ENCODE measurements at regions not wholly inside any gene's neighbourhood (a gene's known extent, or its start where the extent isn't known, plus 50 kb on each side); places are given as distances from the start of the nearest gene placed in this dataset.
A peak's percentile ranks its signal among the peaks of the same experiment; 100 is the strongest.

DNA sequence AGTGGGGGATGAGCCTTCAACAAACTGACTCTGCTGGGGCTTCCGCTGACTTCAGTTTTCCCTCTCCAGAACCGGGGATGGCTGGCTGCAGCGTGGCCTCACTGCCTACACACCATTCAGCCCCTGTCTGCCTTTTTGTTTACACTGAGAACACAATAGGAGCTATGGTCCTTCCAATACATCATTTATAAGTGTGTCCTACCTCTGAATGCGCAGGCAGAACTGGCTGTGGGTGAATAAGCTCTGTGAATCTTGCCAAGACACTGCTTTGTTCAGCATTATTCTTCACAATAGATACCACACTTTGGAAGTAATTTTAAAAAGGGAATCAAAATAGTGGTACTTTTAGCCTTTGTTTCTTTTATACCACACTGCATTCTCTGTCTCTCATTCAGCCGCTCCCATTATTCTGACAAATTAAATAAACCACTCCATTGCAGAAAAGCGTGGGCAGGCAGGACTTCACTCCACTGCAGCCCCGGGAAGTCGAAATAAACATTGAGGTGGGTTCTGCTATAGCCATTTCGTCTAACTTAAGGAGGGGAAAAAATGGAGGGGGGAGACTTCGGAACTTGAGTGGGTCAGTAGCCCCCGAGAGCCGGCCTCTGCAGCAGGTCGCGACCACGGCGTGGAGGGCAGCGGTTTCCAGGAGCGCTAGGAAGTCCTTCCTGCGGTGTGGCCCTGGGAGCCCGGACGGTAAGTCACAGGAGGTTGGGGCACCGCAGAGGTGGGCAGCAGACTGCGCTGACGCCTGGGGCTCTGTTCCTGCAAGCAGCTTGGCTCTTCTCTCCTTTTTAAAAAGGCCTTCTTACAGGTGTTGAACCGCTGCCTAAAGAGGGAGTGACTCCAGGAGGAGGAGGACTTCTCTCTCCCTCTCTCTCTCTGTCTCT, 94.8 kb upstream of the SOX1 start:
- DNase-seq = peak; percentile 69

DNA sequence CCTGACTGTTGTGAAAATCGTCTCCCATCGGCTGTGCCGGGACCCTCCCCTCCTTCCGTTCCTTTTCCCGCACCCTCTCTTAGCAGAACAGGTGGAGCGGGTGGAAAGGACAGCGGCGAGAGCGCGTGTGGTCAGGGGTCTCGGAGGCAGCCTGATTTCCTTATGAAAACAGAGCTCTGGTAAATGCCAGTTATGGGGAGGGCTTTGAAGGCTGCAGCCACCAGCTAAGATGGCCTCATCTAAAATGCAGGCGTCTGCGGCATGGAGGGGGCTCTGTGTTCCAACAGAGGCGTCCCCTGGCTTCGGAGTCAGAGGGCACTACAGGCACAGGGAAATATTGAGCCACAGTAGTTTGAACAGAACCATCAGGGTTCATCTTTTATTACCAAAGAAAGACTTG, 93.8 kb upstream of the SOX1 start:
- no peak for DNase-seq

DNA sequence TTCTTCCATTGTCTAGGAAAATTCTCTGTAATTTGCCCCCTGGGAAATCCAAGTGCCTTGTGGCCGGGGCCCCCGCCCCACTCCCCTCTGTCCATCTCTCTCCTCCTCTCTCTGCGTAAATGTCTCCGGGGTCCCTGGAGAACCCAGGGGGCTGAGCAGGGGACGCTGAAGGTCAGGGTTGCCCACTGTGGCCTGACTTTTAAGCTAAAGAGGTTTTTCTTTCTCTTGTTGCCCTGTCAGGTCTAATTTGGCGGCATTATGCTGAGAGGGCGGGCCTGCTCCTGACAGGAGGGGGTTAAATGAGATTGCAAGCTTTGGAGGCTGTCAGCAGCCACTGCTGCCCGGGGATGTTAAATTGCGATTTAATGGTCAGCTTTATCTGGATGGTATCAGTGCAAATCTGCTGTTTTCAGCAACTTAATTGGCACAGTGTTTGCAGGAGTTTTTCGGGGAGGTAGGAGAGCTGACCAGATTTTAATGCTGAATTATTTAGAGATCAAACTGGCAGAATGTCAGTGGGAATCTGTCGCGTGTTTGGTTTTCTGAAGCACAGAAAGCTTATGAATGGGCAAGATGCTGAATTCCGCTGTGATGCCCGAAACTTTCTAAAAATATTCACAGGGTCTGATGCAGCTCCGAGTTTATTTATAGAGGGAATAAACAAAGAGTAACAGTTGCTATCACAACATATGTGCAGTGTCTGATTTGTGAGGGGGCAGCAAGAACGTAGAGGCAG, 93.2 kb upstream of the SOX1 start:
- DNase-seq = no peak

DNA sequence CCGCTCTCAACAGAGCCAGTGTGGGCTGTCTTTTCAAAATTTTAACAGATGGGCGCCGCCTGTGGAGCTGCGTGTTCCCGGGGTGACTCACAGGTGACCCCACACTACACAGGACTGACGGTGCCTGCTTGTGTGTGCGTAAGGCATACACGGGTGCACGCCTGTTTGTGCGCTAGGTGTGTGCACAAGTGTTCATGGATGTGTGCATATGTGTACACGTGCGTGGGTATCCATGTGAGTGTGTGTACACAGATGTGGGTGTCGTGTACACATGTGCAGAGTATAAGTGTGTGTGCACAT, 92.7 kb upstream of the SOX1 start:
- no peak for DNase-seq

DNA sequence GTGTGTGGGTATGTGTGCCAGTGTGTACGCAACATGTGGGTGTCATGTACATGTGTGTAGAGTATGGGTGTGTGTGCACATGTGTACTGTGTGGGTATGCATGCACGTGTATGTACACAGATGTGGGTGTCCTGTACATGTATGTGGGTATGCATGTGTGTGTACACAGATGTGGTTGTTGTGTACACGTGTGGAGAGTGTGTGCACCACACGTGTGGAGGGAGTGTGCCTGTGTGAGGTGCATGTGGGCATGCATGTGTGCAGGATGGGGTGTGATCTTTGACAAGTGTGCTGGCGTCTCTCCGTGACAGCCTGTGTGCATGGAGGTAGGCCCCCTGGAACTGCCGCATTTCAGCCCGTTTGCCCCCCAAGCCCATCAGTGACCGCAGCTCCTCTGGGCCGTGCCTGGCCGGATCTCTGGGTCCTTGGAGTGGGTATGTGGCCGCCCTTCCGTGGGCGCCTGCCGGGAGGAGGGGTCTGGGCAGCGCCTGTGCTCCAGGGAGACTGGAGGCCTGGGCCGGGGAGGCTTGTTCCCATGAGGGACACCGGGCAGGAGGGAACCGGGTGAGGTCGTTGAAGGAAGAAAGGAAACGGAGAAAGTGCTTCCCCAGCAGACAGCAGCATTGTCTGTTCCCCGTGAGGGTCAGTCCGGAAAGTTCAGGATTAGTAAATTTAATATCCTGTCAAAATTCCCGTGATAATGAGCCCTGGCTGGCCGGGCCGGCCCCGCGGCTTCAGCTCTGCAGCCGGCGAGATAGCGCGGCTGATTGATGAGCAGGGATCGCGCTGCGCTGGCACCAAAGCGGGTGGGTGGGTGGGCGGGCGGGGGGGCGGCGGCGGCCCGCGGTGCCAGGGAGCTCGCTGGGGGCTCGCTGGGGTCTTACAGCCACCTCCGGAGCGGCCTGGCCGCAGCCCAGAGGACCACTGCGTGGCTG, 91.1 kb upstream of the SOX1 start:
- DNase-seq = no peak

DNA sequence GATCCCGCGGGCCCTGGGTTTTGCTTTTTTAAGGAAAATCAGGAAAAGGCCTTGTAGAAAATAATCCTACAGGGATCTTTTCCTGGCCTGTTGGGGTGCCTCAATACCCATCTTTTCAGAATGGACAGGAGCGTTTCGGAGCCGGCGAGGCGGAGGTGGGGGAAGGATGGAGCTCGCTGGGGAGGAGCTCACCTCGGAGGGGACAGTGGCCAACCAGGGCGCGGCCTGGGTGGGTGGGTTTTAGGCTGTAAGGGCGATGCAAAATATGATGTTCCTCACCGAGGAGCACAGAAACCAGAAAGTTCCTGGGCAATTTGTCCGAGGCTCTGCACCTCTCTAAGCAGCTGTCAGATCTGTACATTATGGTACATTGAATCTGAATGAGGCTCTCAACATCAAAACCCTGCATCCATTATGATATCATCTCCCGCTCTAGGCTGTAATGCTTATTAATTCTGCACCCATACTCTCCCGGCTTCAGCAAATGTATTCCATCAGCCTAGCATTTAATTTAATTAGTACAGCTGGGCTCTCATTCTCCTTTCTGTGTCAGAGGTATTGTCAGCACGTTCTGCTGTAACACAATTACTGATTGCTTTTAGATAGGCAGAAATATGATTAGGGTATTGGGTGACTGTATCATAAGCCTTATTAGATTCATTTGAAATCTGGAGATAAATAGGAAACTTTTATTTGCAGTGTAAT, 90.3 kb upstream of the SOX1 start:
- peak; percentile 69 for DNase-seq

DNA sequence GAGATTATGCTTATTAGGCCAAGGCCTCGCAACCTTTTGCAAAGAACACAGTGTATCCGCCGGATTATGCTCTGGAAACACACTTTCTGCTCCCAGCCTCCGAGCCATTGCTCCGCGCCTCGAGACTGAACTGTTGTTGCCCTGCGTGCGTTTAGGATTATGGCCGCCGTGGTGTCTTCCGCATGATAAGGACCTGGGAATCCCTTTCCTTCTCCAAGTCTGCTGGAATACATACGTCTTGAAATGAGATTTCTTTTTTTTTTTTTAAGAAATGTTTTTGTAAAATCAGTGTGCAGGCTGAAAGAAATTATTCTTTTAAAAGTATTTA, 89.8 kb upstream of the SOX1 start:
- DNase-seq = no peak

DNA sequence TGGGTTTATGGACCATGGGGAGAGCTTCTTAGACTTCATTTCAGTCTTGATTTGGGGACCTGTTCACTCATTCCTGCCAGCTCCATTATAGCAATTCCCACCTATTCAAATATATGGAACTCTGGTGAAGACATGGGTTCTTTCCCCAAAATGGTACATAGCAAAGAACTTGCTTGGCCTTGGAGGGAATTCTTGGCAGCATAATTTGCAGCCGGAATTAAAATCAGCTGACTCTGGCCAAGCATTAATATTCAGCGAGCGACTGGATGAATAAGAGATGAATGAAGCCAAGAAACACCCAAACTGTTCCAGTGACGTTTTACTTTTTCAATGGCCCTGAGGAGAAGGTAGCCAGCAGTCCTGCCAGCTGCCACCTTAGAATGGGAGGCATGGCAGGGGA, 88.4 kb upstream of the SOX1 start:
- no peak for DNase-seq

DNA sequence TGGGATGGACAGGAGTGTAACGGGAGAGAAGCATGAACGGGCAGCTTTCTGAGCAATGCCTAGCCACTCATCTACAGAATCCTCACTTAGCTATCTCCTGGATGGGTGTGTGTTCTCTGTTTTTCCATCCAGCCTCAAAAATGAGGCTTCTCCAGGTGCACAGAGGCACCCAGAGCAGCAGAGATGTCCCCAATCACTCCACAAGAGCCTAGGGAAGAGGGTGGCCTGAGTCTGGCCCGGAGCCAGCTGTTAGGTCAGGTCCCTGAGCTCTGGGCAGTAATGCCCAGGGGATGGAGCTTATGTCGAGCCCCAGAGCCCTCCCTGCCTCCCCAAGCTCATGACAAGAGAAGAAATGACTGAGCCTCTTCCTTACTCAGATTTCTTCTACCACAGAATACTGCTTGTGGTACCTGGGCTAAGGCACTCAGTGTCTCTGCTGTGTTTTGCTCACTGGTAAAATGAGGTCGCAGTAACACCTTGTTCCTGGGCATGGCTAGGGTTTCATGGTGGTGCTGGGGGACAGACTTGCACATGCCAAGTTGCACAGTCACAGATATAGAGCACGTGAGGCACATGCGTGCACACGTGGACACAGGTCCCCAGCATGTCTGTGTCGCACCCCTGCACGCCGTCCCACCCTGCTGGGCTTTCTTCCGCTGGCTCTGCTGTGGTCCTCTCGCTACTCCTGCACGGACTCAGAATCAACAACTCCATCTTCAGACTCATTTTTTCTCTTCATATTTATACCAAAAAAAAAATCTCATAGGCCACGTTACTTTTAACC, 86.6 kb upstream of the SOX1 start:
- no peak for DNase-seq

DNA sequence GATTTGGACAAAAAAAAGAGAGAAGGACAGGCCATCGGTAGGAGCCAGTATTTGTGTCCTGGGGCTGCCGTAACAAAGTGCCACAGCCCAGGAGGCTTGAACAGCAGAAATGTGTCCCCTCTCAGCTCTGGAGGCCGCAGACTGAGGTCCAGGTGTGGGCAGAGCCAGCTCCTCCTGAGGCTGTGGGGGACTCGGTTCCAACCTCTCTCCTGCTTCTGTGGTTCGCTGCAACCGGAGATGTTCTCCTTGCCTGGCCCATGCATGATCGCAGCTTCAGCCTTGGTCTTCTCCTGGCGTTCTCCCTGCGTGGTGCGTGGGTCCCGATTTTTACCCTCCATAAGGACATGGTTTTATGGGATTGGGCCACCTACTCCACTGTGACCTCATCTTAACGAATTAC, 85.9 kb upstream of the SOX1 start:
- no peak for DNase-seq

DNA sequence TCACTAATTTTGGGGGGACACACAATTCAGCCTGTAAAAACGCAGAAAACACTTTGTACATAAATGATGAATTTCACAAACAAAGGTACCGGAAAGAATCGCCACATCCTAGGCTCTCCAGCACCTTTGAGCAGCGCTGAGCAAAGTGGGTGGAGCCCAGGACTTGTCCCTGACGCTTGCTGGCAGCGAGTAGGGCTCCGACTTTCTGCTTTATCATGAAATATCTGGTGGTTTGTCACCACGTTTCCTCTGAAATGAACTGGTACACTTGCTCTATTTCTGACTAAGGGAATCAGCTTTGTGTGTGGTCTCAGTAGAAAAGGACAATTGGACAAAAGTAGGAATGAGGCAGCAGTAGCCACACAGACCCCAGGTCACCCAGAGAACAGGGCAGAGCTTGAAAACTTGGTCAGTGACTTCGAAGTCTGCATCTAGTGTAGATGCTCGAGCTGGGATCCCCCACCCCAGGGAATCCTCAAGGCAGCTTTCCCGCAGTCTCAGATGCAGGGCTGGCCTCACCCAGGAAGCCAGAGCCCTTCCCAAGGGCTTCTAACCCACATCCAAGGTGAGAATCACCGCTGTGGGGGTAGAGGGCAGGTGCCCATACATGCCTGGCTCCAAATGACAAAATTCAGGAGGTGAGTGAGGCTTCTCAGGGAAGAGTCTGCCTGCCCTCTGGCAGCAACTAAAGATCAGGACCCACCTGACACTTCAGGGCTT, 85.3 kb upstream of the SOX1 start:
- DNase-seq = no peak

DNA sequence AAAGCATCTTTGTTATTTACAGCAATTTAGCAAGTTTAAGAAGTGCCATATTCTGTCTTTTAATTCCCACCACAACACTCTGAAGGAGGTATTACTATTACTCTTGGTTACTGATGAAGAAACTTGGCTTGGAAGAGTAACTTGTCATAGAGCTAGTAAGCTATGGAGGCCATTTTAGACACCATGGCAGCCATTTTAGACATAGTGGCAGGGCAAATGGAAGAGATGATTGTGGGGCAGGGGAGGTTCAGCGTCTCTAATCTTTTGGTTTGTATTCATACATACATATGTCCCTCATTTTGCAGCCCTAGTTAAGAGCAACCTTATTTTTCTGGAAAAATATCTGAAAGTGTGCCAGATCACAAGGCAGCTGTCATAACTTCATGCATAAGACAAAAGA, 82.6 kb upstream of the SOX1 start:
- no peak for DNase-seq

DNA sequence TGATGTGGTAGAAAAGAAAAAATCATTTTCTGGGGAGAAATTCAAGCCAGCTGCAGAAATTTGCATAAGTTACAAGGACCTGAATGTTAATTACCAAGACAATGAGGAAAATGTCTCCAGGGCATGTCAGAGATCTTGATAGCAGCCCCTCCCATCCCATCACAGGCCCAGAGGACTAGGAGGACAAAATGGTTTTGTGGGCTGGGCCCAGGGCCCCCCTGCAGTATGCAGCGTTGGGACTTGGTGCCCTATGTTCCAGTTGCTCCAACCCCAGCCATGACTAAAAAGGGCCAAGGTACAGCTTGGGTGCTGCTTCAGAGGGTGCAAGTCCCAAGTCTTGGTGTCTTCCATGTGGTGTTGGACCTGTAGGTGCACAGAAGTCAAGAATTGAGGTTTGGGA, 76.6 kb upstream of the SOX1 start:
- no peak for DNase-seq

DNA sequence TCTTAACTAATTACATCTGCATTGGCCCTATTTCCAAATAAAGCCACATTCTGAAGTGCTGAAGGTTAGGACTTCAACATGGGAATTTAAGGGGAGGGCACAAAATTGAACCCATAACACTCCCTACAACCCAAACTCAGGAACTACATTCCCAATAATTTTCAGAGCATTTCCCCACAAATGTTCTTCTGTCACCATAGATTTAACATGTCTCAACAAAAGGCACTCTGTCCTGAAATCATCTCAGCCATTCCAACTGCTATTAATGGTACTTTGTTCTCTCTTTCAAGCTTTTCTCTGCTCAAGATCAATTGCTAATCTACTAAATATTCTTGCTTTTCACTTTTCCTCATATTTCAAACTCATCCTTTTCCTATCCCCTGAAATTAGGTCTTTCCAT, 74.0 kb upstream of the SOX1 start:
- no peak for DNase-seq

DNA sequence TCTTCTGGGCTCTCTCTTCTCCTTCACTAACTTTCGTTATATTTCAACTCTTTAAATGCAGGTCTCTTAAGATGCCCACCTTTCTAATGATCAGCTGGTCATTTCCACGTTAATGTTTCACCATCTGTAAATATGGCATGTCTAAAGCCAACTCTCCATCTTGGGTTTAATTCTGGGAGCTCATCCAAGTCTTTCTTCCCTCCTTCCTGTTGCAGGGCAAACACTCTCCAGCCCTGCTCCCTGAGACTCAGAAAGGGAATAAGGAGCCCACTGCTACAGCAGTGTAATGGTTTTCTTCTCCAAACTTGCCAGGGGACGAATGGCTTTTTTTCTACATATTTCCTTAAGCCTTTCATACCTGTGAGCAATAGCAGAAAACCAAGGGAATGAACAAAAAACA, 73.3 kb upstream of the SOX1 start:
- no peak for DNase-seq

DNA sequence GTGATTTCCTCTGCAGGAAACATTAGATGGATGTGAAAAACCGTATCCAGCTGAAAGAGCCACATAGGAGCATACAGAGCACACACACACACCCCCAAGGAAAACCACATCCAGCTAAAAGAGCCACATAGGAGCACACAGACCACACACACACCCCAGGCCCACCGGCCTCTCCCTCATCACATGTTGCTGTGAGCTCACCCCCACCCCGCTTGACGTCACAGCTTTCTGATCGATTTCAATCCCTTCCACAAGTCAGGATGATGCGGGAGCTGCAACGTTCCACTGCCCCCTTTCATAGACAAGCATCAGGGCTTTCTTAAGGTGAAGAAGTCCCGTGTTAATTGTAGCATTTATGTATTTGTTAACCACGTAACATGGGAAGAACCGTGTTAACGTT, 72.4 kb upstream of the SOX1 start:
- DNase-seq = no peak

DNA sequence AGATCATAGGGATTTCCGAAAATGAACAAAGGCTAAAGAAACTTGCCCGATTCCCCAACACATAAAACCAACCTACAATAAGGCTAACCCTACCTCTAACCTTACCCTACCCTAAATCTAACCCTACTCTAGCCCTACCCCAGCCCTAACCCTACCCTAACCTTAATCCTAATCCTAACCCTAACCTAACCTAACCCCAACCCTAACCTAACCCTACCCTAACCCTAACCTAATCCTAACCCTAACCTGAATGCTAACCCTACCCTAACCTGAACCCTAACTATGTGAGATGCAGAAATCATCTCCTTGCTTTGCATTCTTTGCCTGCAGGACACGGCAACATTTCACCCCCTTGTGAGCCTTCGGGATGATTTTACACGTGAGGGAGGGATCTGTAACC, 67.6 kb upstream of the SOX1 start:
- no peak for DNase-seq

DNA sequence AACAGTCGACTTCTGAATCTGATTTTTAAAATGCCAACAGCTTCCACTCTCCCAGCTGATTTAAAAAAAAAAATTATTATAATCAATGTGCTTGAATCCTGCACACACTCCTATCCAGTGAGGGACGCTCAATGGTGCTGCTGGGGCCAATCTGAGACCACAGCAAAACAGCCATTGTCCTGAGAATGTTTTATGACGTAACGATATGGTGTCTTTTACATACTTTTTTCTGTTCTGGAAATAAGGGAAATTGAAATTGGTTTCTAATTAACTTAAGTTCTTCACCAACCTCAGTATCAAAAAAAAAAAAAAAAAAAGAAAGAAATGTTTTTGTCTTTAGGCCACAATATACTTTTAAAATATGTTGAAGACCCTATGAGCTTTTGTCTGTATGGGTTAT, 66.1 kb upstream of the SOX1 start:
- no peak for DNase-seq

DNA sequence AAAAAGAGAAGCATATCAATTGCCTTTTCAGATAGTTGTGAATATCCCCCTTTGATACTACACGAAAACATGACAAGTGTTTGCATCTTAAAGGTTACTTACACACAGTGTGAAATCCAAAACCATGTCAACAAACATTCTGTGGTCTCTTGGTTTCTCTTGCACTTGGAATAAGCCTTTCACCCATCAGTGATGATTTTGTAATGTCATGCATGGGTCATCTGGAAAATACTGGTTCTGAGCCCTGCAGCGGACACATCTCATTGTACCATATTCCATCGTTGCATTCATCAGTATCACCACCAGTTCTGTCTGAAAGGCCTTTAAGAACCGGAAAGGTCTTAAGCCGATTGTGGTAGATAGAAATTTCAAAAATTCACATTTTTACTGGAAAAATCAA, 65.4 kb upstream of the SOX1 start:
- no peak for DNase-seq

DNA sequence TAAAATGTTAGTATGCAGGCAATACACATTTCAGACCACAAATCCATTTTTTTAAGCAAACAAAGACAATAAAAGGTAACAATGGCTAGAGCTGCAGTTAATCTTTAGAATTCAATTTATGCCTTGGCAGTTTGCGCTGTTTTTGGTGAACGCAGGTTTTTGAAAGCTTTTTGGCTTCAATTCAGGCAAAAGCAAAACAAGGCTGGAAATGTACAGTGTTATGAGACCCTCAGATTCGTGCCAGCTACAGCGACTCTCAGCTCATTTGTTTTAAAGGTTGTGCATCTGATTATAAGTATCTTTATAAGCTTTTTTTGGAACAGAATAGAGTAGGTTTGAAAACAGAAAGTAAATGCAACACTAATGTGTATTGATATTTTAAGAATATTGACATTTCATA, 63.6 kb upstream of the SOX1 start:
- no peak for DNase-seq

DNA sequence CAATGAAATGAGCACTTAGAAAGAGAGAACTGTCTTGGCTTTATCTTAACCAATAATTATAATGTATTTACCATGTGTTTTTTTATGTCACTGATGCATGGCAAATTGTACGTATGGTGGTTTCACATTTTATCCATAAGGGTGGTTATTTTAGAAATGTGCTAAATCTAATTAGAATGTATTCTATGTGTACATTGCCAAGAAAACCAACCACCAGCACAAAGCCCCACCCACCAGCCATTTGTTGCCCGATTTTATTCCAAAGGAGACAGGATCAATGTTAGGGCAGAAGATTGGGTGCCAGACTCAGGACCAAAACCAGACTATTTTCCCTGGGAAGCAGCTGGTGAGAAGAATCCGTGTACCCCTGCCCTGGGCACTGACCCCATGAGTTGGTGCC, 63.0 kb upstream of the SOX1 start:
- no peak for DNase-seq

DNA sequence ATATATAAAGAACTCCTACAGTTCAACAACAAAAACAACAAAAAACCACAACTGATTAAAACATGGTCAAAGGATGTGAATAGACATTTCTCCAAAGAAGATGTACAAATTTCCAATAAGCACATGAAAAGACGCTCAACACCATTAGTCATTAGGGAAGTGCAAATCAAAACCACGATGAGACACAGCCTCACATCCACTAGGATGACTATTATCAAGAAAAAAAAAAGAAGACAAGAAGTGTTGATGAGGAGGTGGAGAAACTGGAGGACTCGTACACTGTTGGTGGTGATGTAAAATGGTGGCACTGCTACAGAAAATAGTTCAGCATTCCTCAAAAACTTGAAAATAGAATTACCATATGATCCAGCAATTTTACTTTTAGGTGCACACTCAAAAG, 61.0 kb upstream of the SOX1 start:
- DNase-seq = no peak

Data from NCI-H187 treated with DMSO at 0.1 percent for 48 hours (cell line).